Activated CD8-positive, alpha-beta memory T cell treated with anti-CD3 and anti-CD28 coated beads for 48 hours (primary cell): ENCODE measurements at regions not wholly inside any gene's neighbourhood (a gene's known extent, or its start where the extent isn't known, plus 50 kb on each side); places are given as distances from the start of the nearest gene placed in this dataset.

Experiments
- DNase-seq, 3 experiments: peaks; one replicate each; pipeline ENCODE4 v3.0.0-alpha.2; 2020; ENCODE audit warnings: low read depth in 2 of 3, low spot score in 2 of 3

DNA sequence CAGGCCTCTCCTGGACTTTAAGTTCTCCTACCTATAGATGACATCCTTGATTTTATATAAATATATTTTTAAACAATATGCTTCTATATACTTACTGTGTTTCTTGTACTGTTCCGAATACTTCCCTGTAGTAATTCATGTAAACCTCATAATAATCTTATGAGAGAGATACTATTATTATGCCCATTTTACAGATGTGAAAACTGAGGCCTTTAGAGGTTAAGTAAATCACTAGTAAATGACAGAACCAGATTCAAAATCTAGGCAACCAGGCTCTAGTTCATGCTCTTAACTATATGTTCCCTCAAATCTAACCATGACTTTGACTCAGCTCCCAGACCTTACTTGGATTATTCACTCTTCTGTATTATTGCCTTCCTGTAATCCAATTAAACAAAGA, 243.0 kb upstream of the NR4A3 start:
- DNase-seq, result no peak

DNA sequence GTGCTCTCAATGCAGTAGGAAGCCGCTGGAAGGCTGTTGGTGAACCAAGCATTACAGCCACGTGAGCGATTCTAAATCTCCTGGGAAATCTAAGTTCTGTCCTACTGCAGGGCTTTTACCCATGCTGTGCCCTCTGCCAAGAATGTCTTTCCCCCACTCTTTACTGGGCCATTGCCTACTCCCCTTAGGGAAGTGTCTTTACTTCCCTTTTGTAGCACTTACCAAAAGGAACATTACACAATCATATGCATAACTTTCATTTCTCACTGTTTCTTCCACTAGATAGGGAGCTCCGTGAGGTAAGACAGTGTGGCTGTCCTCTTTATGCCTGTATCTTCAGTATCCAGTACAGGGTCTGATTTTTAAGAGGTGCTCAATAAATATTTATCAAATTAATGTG, 241.7 kb upstream of the NR4A3 start:
- no peak for DNase-seq

DNA sequence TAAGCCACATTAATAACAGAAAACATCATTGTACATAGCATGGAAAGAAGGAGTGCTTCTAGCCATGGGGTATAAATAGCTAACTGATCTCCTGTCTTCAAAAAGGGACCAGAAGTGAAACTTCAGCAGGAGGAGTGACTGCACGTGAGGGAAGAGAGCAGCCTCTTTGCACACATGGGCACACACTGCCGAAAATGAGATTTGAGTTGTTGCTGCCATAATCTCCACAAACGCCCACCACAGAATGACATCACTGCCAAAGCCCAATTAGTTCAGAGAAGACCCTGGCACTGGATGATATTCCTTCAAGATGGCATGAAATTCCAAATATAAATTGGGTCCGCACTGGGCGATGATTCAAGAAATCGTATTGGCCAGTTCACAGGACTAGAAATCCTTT, 238.9 kb upstream of the NR4A3 start:
- no peak for DNase-seq

DNA sequence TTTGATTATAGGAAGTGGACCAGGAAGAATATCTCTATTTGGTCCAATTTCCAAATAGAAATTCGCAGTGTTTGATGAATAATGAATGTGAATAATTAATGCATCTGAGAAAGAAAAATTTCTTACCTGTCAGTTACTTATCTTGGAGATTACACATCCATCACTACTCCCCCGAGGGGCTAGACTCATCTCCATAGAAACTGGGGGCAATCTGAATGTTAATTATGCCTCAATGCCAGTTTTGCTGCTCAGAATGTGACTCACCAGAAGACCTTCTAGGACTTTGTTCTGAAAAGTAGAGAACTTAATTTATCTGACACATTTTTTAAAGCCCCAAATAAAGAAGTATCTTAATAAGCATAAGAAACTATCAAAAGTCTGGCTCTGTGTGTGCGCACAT, 233.4 kb upstream of the NR4A3 start:
- DNase-seq, result no peak

DNA sequence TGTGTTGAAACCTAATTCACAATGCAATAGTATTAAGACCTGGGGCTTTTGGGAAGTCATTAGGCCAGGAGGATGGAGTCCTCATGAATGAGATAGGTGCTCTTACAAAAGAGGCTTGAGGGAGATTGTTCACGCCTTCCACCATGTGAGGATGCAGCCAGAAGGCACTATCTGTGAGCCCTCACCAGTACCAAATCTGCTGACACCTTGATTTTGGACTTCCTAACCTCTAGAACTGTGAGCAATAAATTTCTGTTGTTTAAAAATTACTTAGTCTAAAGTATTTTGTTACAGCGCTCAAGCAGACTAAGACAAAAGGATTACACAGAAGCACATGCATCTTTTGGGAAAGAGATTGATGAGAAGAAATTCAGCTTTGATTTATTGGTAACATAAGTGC, 232.9 kb upstream of the NR4A3 start:
- no peak for DNase-seq

DNA sequence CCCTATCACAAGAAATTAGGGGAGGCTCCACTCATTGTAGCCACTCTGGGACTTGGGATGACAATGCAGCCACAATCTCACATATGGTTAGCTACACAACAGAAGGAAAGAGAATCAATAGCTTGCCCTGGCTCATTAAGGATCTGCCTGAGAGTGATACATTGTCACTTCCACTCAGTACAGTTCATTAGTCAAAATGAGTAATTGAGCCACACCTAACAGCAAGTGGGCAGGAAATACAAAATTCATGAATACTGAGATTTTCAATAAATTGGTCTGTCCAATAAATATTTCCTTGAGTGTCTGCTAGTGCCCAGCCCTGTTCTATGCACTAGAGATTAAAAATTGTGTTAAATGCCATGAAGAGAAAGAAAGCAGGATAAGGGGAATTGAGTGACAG, 231.3 kb upstream of the NR4A3 start:
- DNase-seq, result no peak

DNA sequence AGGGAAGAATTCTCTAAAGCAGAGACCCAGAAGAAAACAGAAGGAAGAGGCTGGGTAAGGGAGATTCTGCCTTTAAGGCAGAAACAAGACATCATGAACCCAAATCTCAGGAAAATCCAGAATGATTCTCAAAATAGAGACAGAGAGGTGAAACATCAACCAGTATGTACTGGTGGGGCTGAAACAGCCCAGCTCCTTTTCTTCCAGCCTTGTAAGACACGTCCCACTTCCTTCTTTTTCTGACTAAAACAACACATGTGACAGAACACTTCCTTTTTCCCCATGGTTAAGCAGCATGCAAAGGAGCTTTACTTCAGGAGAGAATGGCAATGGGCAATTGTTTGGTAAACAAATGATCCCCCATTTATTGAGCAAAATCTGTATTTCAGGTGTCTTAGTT, 230.8 kb upstream of the NR4A3 start:
- DNase-seq, result no peak

DNA sequence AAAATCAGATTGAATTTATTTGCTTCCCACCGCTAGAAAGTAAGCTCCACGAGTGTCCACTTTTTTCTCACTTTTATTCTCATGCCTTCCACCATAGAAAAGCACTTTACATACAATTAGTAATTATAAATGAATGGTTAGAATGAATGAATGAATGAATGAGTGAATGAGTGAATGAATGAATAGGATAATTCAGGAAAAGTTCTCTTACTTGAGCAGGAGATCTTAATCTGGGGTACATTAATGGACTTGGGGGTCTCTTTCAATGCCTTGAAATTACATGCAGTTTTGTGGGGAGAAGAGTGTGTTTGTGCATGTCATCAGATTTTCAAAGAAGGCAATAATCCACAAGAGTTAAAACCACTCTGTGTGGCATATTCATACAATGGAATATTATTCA, 229.9 kb upstream of the NR4A3 start:
- DNase-seq, result no peak

DNA sequence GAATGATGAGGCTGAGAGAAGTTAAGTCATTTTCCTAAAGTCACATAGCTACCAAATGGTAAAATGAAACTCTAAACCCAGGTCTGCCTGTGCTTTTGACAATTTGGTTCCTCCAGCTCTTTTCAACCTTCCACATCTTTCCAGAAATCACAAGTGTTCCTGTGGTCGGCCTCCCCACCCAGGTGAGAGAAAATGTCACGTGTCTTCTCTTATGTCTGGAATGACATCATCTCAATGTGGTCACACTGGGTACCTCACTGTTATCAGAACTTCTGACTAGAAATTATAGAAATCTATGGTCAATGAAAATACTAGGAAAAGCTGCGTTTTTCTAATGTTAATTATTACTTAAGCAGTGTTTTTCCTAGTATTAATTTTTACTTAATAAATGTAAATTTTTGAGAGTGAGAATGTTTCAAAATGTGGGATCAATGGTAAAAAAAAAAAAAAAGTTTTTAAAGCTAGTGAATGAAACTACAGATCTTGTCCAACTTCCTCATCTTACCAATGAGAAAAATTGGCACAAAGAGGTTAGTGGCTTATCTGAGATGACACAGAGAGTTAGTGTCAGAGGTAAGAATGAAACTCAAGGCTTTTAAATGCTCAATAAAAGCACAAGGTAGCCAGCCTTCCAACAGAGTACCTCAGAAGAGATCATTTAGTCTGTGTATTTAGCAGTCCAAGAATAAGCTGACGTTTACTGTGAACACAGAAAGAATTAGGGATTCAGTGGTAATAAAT, 228.7 kb upstream of the NR4A3 start:
- DNase-seq, result no peak

DNA sequence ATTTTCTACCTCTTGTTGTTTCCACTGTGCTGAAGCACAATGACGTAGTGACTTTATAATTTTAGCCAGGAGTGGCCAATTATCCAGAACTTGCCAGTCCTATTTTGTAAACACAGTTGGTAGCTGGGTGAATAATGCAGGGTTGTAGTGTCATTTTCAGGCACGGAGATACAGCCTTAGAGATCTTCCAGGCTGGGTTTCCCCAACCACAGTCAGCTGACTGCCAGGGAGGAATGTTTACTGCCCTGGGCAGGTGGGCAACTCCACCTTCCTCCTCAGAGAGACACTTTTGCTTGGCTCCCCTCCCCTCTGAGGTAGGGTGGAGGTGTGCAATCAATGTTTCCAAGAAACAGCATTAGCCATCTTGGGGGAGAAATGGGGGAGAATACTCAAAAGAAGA, 228.1 kb upstream of the NR4A3 start:
- DNase-seq, result no peak

DNA sequence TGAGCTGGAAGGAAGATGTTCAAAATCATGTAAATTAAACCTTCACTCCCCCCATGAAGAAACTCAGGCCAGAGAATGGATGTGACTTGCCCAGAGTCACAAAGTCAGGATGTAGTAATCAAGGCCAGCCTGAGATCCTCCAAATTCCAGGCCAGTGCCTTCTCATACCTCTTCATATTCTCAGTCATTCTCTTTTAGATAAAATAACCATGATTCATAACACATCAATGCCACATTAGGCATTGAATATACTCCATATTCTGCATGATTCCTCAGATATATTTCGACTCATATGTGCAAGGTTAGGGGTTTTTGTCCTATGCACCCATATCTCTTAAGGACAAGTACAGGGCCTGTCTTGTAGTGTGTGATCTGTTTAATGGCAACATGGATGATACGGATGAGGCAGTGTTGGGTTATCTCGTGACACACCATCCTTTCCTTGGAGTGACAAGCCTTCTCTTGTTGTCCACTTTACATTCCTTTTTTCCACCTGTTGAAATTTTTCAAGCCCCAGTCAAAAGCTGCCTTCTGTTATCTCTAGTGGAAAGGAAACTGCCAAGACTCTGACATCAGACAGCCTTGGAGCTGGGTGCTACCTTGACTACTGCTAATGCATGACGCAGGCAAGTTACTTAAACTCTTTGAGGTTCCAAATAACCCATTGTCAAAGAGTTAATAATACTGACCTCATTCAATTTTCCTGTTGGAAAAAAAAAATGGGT, 227.5 kb upstream of the NR4A3 start:
- no peak for DNase-seq

DNA sequence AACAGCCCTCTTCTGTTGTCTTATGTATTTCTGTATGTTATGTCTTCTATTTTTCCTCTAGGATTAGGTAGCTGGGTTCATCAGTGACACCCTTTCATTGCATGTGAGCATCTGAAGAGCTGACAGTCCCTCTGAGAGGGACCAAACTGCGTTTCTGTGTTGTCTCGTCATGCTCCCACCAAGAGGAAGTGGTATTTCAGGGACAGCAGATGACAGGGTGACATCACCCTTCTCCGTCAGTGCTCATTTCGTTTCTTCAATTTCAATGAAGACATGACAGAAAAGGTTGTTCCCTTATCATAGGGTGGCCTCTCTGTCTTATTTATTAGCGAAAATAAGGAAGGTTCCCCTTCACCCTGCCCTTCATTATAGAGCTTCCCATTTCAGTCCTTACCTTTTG, 225.9 kb upstream of the NR4A3 start:
- no peak for DNase-seq

DNA sequence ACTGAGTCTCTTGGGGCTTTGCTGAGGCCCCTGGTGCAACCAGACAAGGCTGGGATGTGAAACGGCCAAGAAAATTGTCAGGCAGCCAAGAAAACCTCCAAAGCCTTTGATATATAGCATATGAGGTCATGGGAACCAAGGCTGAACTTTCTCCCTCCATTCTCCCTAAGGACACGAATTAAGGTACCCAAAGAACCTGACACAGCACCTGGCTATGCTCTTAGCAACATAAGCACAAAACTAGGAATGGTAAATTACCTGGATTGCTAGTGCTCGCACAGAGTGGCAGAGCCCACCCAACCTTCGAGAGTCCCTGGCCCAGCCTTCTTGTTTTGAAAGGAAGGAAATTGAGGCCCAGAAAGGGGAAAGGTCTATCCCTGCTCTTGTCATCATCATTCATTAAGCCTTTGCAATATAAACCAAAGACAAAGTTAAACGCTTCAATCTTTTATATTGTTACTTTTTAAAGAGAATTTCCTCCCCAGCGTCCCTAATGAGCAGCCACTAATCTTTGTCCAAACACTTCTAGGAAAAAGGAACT, 220.0 kb upstream of the NR4A3 start:
- DNase-seq, result no peak

DNA sequence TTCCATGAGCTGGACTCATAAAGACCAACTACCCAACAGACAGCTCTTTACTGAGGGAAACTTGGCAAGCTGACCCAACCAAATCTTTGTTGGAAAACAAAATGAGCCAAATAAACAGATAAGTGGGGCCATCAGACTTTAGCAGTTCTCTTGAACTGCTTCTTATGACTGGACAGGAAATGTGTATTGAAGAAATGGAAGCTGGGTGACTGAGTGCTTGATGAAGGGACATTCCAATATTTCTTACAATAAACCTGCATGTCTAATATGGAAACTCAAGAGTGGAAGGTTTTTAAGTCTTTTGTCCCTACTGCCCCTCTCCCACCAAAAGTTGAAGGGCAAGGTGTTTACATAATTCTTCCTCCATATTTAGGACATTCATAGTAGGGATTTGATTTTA, 218.8 kb upstream of the NR4A3 start:
- no peak for DNase-seq

DNA sequence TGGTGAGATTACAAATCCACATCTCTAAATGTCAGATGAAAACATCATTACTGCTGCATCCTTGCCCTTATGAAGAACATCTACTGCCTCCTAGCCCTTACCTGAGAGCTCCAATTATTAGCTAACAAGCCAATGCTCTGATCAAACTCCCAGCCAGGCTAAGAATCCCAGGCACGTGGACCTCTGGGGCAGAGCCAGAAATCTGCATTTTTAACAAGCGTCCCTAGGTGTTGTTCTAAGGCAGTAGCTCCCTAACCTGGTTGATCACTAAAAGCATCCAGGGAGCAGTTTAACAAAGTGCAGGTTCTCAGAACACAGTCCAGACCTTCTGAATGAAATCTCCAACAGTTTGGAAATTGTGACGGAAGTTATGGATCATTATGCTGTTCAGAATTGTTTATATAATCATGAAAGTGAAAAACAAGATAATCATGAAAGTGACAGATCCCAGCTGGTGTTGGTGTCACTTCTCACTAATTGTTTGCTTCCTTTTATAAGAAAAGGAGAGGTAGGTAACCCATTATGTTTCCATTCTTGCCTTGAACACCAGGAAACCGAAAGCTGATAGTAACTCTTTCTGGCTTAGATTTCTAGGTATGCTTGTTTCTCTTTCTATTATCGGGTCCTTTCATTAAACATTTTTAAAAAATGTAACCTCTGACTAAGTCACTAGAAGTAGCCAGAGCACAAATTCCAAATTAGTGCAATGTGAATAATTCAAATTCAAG, 216.5 kb upstream of the NR4A3 start:
- DNase-seq, result no peak

DNA sequence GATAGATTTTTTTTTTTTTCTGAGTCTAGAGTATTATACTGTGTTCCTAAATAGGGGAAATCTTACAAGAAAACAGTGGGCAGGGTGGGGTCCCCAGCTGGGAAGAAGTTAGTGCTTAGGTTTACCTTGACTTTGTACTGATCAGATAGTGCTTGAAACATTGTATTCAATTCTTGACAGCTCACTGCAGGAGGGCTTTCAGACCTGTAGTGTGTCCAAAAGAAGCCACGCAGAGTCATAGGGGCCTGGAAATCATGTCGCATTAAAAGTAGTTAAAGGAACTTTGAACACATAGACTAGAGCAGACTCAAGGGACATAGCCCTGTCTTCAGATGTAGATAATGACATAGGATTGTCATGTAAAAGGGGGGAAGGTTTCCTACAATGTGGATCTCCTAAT, 215.4 kb upstream of the NR4A3 start:
- no peak for DNase-seq

DNA sequence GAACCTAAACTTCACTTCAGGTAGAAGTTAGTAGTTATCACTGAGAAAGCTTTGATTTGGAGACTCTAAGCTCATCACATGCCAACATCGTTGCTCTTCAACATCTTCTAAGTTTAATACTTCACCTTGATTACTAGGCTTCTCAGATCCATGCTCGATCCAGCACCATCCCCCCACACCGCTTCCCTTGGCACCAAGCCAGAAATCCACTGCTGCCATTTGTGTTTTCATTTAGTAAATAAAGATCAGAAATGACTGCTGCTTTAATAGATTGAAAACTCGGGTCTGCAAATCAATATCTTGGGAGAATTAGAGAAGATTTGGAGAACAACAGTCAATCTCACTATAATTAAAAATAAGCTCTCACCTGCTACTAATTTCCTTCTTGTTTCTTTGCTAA, 214.7 kb upstream of the NR4A3 start:
- no peak for DNase-seq

DNA sequence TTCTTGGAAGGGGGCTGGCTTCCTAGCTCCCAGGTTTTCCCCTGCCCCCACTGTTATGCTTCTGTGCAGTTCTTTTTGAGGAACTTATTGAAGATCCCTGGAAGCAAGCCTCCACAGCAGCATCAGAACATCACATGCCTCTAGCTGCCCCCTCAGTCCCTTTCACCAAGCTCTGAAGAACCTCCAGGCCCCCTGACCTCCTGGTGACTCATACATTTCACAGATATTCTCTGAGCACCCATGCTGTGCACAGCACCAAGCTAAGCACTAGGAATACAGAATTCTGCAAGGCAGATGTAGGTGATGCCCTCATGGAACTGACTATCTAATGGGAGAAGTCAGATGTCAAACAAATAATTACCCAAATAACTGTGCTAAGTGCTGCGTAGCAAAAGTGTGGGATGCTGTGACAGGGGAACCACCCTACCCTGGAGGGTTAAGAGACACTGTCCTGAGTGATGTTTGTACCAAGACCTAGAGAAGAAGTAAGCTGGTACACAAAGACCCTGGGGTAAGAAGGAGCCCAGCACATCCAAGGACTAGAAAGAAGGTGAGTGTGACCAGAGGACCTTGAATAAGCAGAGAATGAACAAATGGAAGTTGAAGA, 213.7 kb upstream of the NR4A3 start:
- DNase-seq, result no peak

DNA sequence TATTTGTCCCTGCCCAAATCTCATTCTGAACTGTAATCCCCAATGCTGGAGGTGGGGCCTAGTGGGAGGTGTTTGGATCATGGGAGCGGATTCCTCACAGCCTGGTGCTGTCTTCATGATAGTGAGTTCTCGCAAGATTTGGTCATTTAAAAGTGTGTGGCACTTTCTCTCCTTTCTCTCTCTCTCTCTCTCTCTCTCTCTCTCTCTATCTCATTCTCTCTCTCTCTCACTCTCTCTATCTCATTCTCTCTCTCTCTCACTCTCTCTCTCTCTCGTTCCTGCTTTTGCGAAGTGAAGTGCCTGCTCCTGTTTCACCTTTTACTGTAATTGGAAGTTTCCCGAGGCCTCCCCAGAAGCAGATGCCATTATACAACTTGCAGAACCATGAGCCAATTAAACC, 207.3 kb upstream of the NR4A3 start:
- no peak for DNase-seq

DNA sequence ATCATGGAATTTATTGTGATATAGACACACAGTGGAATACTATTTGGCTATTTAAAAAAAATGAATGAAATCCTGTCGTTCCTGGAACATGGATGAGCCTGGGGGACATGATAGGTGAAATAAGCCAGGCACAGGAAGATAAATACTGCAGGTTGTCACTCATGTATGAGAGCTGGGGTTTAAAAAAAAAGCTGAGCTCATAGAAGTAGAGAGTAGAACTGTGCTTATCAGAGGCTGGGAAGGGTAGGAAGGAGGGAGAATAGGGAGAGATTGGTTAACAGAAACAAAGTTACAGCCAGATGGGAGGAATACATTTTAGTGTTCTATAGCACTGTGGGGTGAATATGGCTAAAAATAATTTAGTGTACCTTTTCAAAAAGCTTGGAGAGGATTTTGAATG, 200.6 kb upstream of the NR4A3 start:
- DNase-seq, result no peak

DNA sequence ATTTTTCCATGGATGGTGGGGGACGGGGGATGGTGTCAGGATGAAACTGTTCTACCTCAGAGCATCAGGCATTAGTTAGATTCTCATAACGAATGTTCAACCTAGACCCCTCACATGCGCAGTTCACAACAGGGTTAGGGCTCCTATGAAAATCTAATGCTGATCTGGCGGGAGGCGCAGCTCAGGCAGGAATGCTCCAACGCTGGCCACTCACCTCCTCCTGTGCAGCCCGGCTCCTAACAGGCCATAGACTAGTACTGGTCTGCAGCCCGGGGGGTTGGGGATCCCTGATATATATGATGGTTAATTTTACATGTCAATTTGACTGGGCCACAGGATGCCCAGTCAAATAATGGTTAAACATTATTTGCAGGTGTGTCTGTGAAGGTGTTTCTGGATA, 199.0 kb upstream of the NR4A3 start:
- DNase-seq, result no peak
